GM12878 (cell line): ENCODE measurements at regions not wholly inside any gene's neighbourhood (a gene's known extent, or its start where the extent isn't known, plus 50 kb on each side); places are given as distances from the start of the nearest gene placed in this dataset.

ENCODE experiments used
- ATAC-seq: fragments of 200-7000 bp; cut with Tn5 transposase; 3 replicates; pipeline ENCODE4 v1.9.1; 2020; ENCODE audit warnings: mild to moderate bottlenecking, moderate library complexity
- BruUV-seq: library from RNA; stranded (reverse); fragments of 400-500 nt; replicated peaks from 2 replicates; lab custom pipeline; 2021; lab: Mats Ljungman, UMichigan
- CTCF ChIA-PET: fragments of 300-600 bp; sonication (Branson Sonifier 250); formaldehyde crosslinking; extraction: SDS; loops from one replicate; lab custom pipeline; 2021; ENCODE audit warnings: inconsistent platforms; lab: Yijun Ruan, JAX
- POLR2A ChIA-PET: fragments of 350-600 bp; formaldehyde crosslinking; extraction: SDS; loops from one replicate; lab custom pipeline; 2021; ENCODE audit warnings: inconsistent platforms; lab: Charles Lee
- RAD21 ChIA-PET: fragments of 300-600 bp; sonication (Branson Sonifier 250); formaldehyde crosslinking; loops from one replicate; lab custom pipeline; 2023; ENCODE audit warnings: antibody characterized with exemption; ENCODE audit not compliant: unreplicated experiment; lab: Charles Lee
- SMC1A ChIA-PET: fragments of 300-600 bp; sonication (Branson Sonifier 250); formaldehyde crosslinking; loops from one replicate; lab custom pipeline; 2023; ENCODE audit not compliant: unreplicated experiment, uncharacterized antibody; lab: Charles Lee
- DNase-seq: peaks from one replicate; pipeline ENCODE4 v3.0.0-alpha.2; 2011; ENCODE audit warnings: low read depth, low spot score
- FAIRE-seq: peaks from 3 replicates; lab custom pipeline; 2011; peaks lifted over from hg19 to GRCh38; lab: Jason Lieb, UNC
- H2AFZ ChIP-seq: 2 replicates; pipeline ENCODE4 v1.6.0; 2011; ENCODE audit warnings: low read depth, low read length, control low read depth; ENCODE audit not compliant: control insufficient read depth
- H3K27ac ChIP-seq: 2 replicates; pipeline ENCODE4 v1.5.1; 2011; ENCODE audit warnings: control low read depth; ENCODE audit not compliant: control insufficient read depth, insufficient read depth
- H3K27me3 ChIP-seq, 2 experiments: replicated peaks in 1 of 2; 2 replicates each; pipeline versions ENCODE4 v1.6.0 to v1.6.1; 2011; ENCODE audit warnings: low read length in 1 of 2; ENCODE audit not compliant: control insufficient read depth in 2 of 2, insufficient read depth in 2 of 2
- H3K36me3 ChIP-seq, 2 experiments: 2 replicates each; pipeline ENCODE4 v1.5.1; 2011; ENCODE audit warnings: low read length in 1 of 2; ENCODE audit not compliant: control insufficient read depth in 2 of 2, insufficient read depth in 2 of 2
- H3K4me1 ChIP-seq: 2 replicates; pipeline ENCODE4 v1.6.1; 2011; ENCODE audit warnings: mild to moderate bottlenecking, low read length, moderate library complexity, mixed read lengths; ENCODE audit not compliant: control insufficient read depth, insufficient read depth
- H3K4me2 ChIP-seq: 2 replicates; pipeline ENCODE4 v1.6.0; 2011; ENCODE audit warnings: control low read depth; ENCODE audit not compliant: control insufficient read depth, insufficient read depth
- H3K4me3 ChIP-seq: fragments of 200-600 bp; sonication (generic); 2 replicates; pipeline ENCODE4 v1.5.1; 2016
- H3K79me2 ChIP-seq: 2 replicates; pipeline ENCODE4 v1.6.0; 2011; ENCODE audit warnings: low read length; ENCODE audit not compliant: control insufficient read depth, insufficient read depth
- H3K9ac ChIP-seq: 2 replicates; pipeline ENCODE4 v1.8.0; 2011; ENCODE audit warnings: low read length, control low read depth, mixed read lengths; ENCODE audit not compliant: control insufficient read depth, insufficient read depth
- H3K9me3 ChIP-seq: replicated peaks from 3 replicates; pipeline ENCODE4 v1.5.1; 2011; ENCODE audit warnings: mild to moderate bottlenecking, low read length; ENCODE audit not compliant: control insufficient read depth, insufficient read depth
- H4K20me1 ChIP-seq: 2 replicates; pipeline ENCODE4 v1.6.0; 2011; ENCODE audit not compliant: control insufficient read depth, insufficient read depth
- CREM ChIP-seq: IDR thresholded peaks from 2 replicates; pipeline ENCODE4 v1.6.1; 2014; ENCODE audit warnings: antibody characterized with exemption, low read depth
- HCFC1 ChIP-seq: fragments of 150-350 bp; IDR thresholded peaks from 2 replicates; pipeline ENCODE4 v1.6.1; 2014; ENCODE audit warnings: low read length
- MYC ChIP-seq: IDR thresholded peaks from 2 replicates; pipeline ENCODE4 v1.6.1; 2011; ENCODE audit warnings: mild to moderate bottlenecking, low read length, moderate library complexity, inconsistent platforms; ENCODE audit not compliant: insufficient read depth, insufficient replicate concordance, insufficient read length, severe bottlenecking
- NBN ChIP-seq: fragments of 450-650 bp; IDR thresholded peaks from 2 replicates; pipeline ENCODE4 v1.6.1; 2016
- NFYA ChIP-seq: IDR thresholded peaks from 2 replicates; pipeline ENCODE4 v1.6.1; 2011; ENCODE audit warnings: low read depth, mild to moderate bottlenecking, low read length, improper control_type of control experiment, borderline replicate concordance
- PAX5 ChIP-seq: IDR thresholded peaks from 2 replicates; pipeline ENCODE4 v1.6.1; 2011; ENCODE audit warnings: low read depth, low read length, borderline replicate concordance
- POLR2AphosphoS5 ChIP-seq: IDR thresholded peaks from 2 replicates; pipeline ENCODE4 v1.6.1; 2011; ENCODE audit warnings: mild to moderate bottlenecking, low read length, inconsistent platforms
- SRF ChIP-seq, 2 experiments: IDR thresholded peaks; 2 replicates each; pipeline ENCODE4 v1.6.1; 2011; ENCODE audit warnings: low read depth in 2 of 2, low read length in 2 of 2, mild to moderate bottlenecking in 1 of 2, moderate library complexity in 1 of 2
- SUPT20H ChIP-seq: IDR thresholded peaks from 2 replicates; pipeline ENCODE4 v1.6.1; 2011; ENCODE audit warnings: low read depth, mild to moderate bottlenecking, low read length, moderate library complexity, borderline replicate concordance; ENCODE audit not compliant: control insufficient read depth
- TARDBP ChIP-seq: IDR thresholded peaks from 2 replicates; pipeline ENCODE4 v1.6.1; 2016; ENCODE audit warnings: borderline replicate concordance
- TCF12 ChIP-seq: IDR thresholded peaks from 2 replicates; pipeline ENCODE4 v1.6.1; 2011; ENCODE audit warnings: low read depth, mild to moderate bottlenecking, low read length
- YBX1 ChIP-seq: fragments of 450-650 bp; IDR thresholded peaks from 2 replicates; pipeline ENCODE4 v1.6.1; 2016; ENCODE audit warnings: antibody characterized with exemption
- ZBTB40 ChIP-seq: fragments of 450-650 bp; IDR thresholded peaks from 2 replicates; pipeline ENCODE4 v1.6.1; 2016; ENCODE audit warnings: mild to moderate bottlenecking, moderate library complexity, borderline replicate concordance
- ZNF687 ChIP-seq: fragments of 450-650 bp; IDR thresholded peaks from 2 replicates; pipeline ENCODE4 v1.6.1; 2017; ENCODE audit warnings: mild to moderate bottlenecking, moderate library complexity
- WGBS: methylation state at CpG from one replicate; pipeline ENCODE4 v1.1.6; 2016; ENCODE audit warnings: low lambda C conversion rate; ENCODE audit not compliant: insufficient replicate concordance, insufficient coverage; ENCODE audit errors: missing lambda C conversion rate; 5-methylcytosine and 5-hydroxymethylcytosine counted together
- in situ Hi-C: fragments of 300-500 bp; cut with MboI; formaldehyde crosslinking; loops from 9 replicates; pipeline ENCODE4 v1.14.3; 2018; ENCODE audit warnings: mixed read lengths
- intact Hi-C: fragments of 100-400 bp; cut with micrococcal nuclease; formaldehyde crosslinking; loops from one replicate; pipeline ENCODE4 v1.14.2; 2022; ENCODE audit not compliant: unreplicated experiment
- TF ChIP-seq, protein P1 (sequence below): fragments of 450-650 bp; conservative IDR thresholded peaks from 2 replicates; pipeline ENCODE4 v1.6.1; 2017; ENCODE audit warnings: mild to moderate bottlenecking, moderate library complexity

DNA sequence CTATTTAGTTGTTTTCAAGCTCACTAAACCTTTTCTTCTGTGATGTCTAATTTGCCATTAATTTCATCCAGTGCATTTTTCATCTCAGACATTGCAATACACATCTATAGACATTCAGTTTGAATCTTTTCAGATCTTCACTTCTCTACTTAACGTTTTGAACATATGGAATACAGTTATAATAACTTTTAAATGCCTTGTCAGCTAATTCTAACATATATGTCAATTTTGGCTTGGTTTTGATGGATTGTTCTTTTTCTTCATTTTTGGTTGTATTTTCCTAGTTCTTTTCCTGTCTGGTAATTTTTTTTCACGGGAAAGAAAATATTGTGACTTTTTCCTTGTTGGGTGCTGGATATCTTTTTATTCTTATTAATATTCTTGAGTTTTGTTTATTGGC is 215.3 kb downstream of the ATP23 start:
- Histone ChIP-seq H2AFZ (no peak overlapping the region), H3K36me3 (no peaks in the 10 kb centered on the region), H3K27me3 (peaks cover 0 to 2% of the 10 kb centered on the region in 2 experiments; a peak in 2 of 4 replicates), H3K4me2 (no peak overlapping the region), H3K4me1 (no peaks in the 10 kb centered on the region), H3K79me2 (no peaks in the 10 kb centered on the region), H3K4me3 (no peak overlapping the region), H4K20me1 (no peaks in the 10 kb centered on the region), H3K27ac (no peak overlapping the region), H3K9ac (no peak overlapping the region), H3K9me3 (no peaks in the 10 kb centered on the region)
- ATAC-seq (no peak), DNase-seq (no peak), FAIRE-seq (no peak)
- ChIA-PET CTCF (no interaction called here), SMC1A (no interaction called here), RAD21 (no interaction called here), POLR2A (no interaction called here)
- no TSS peak for BruUV-seq
- TF ChIP-seq TARDBP (no peak), CREM (no peak), NFYA (no peak), ZNF687 (no peak), POLR2AphosphoS5 (no peak), SUPT20H (no peak), MYC (no peak), TCF12 (no peak), ZBTB40 (no peak), PAX5 (no peak), HCFC1 (no peak), SRF (IDR thresholded peaks at IDR 0.05; ENCODE audit: low read depth in 2 of 2, low read length in 2 of 2) (no peak), YBX1 (no peak), NBN (no peak)
- TF ChIP-seq, protein P1, sequence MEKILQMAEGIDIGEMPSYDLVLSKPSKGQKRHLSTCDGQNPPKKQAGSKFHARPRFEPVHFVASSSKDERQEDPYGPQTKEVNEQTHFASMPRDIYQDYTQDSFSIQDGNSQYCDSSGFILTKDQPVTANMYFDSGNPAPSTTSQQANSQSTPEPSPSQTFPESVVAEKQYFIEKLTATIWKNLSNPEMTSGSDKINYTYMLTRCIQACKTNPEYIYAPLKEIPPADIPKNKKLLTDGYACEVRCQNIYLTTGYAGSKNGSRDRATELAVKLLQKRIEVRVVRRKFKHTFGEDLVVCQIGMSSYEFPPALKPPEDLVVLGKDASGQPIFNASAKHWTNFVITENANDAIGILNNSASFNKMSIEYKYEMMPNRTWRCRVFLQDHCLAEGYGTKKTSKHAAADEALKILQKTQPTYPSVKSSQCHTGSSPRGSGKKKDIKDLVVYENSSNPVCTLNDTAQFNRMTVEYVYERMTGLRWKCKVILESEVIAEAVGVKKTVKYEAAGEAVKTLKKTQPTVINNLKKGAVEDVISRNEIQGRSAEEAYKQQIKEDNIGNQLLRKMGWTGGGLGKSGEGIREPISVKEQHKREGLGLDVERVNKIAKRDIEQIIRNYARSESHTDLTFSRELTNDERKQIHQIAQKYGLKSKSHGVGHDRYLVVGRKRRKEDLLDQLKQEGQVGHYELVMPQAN = no peak
- in situ Hi-C loops (no loop called here), intact Hi-C loops (no loop called here)
- WGBS = 3% methylated on average over 2 of the region's 2 CpGs
